NCI-H69 (cell line): ENCODE measurements at regions not wholly inside any gene's neighbourhood (a gene's known extent, or its start where the extent isn't known, plus 50 kb on each side); places are given as distances from the start of the nearest gene placed in this dataset.
"Not testable (repeated sequence)": the region's sequence is repeated elsewhere in the genome, so short reads cannot be mapped to it uniquely, and the experiment has no call there.

Experiments used
- DNase-seq: peaks from one replicate; lab custom pipeline; 2025; lab: John Stamatoyannopoulos, UW

GRCh38 chr3:82165266-82165665 is 403.8 kb upstream of the GBE1 start:
- DNase-seq, result no peak

- DNase-seq, result peak; percentile 4
Measured at GRCh38 chr3:82163907-82164520, 402.6 kb upstream of the GBE1 start.

GRCh38 chr3:82157952-82158351 is 396.5 kb upstream of the GBE1 start:
- no peak for DNase-seq

GRCh38 chr3:82153892-82154291 is 392.4 kb upstream of the GBE1 start:
- DNase-seq, result not testable (repeated sequence)

DNA sequence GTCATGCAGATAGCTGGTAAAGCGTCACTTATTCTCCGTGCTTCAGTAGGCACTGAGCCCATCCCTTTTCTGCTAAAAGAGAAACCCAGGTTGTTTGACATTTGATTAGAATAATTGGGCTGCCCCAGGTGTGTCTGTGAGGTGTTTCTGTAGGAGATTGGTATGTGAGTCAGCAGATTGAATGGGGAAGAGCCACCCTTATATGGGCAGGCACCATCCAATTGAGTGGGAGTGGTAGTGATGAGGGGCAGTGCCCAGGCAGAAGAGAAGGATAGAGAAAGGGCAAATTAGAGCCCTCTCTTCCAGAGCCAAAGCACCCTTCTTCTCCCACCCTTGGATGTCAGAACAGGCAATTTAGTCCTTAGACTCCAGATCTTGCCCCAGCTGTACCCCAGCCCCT is 384.3 kb upstream of the GBE1 start:
- DNase-seq, result peak; percentile 85

- DNase-seq, result peak; percentile 31
Measured at GRCh38 chr3:82144811-82145210, 383.4 kb upstream of the GBE1 start.

DNA sequence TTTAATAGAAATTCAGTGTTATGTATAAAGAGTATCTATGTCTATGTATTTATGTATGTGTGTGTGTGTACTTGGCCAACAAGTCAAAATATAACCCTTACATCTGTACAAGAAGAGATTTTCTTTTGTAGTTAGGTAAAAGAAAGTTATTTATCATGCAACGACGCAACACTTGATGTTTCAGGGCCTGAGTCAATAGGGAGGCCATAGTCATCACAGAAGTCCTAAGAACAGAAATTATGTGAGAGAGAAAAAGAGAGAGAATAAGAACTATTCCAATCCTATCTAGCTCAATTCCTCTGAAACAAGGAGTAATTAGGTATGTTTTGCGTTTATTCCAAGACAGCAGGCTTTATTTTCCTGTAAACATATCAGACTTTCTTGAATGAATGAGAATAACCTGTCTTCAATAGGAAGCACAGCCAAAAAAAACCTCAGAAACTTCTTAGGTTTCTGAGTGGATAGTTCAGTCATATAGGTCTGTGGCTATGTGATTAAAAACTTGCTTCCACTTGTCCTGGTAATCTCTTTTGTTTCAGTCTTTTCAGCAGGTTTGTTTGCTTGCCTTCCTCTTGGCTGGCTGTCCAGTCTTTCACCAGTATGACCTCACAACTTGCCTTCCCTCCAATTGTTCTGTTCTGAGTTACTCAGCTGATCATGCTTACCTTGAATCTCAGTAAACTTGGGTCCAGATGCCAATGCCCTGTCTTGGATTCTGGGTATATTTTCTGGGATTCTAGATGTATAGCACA is 382.4 kb upstream of the GBE1 start:
- peak; percentile 86 for DNase-seq

- DNase-seq, result peak; percentile 54
Measured at GRCh38 chr3:82141592-82141991, 380.1 kb upstream of the GBE1 start.

DNA sequence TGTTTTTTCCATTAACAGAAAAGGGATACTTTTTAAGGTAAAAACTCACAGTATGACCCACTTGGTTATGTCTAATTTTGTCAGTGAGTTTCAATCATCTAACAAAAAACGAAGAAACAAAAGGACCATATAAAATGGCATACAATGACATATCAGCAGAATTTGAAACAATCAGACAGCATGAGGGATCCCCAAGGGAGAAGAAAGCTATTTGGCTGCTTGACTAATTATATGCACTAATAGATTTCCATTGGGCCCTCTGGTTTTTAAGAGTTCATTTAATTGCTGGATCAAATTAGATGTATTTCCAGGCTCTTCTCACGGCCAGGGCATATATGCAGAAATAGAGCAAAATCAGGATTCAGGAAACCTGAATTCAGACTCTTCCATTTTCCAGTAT is 376.4 kb upstream of the GBE1 start:
- peak; percentile 67 for DNase-seq

- DNase-seq, result no peak
Measured at GRCh38 chr3:82137050-82137449, 375.6 kb upstream of the GBE1 start.

DNA sequence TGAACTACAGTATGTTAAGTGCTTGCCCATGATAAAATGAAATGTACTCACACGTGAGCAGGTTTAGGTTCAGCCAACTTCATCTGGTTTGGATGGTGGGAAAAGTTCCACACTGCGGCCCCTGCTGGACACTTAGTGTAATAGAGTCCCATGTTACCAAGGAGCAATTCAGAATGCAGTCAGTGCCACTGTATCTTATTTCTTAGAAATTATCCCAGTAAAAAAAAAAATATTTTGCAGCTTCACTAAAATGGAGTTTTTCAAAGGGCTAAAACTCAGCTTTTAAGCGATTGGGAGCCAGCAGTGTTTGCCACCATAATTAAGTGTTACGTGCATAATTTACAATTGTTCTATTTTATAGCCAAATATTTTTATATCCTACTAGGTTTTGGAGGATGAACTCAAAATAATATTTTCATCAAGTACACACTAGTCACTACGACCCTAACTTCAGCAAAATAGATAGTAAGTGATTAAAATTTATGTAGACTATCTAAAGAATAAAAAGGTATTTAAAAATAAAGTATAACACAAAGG is 371.7 kb upstream of the GBE1 start:
- peak; percentile 38 for DNase-seq

GRCh38 chr3:82132210-82133069 is 371.0 kb upstream of the GBE1 start:
- DNase-seq, result no peak

DNA sequence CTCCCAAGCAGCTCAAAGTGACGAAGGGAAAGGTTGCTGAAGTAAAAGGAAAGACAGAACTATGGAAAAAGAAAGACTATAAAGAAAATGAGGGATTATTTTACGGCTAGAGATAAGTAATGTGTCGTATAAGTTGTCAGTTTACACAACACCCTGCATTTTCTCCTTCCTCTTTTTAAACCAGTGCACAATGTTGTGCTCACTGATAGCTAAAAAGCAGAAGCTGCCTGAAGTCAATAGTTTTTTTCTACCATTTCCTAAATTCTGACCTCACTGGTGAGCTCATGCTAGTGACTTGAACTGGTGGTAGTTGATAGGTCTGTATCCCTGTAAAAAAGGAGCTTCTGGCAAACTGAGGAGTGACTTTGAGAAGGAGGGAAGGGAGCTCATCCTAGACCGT is 368.6 kb upstream of the GBE1 start:
- DNase-seq, result no peak

GRCh38 chr3:82129221-82129801 is 367.9 kb upstream of the GBE1 start:
- no peak for DNase-seq

DNA sequence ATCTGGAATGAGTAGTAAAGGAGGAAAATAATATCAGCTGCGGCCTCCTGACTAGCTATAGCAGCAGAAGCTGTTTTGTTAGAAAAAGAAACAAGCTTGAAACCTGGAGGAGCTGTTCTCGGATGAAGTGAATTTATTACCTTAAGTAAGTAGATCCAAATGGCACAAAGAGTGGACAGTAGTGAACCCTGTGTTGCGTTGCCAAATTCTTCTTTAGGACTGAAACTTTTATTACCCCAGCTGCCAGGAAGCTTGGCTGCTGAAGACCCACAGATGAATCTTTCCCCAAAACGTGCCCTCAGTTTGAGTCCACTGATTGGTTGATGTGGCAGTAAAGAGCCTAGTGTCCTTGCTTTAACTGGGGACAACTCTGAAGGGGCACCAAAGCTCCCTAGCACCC is 366.8 kb upstream of the GBE1 start:
- DNase-seq, result no peak

DNA sequence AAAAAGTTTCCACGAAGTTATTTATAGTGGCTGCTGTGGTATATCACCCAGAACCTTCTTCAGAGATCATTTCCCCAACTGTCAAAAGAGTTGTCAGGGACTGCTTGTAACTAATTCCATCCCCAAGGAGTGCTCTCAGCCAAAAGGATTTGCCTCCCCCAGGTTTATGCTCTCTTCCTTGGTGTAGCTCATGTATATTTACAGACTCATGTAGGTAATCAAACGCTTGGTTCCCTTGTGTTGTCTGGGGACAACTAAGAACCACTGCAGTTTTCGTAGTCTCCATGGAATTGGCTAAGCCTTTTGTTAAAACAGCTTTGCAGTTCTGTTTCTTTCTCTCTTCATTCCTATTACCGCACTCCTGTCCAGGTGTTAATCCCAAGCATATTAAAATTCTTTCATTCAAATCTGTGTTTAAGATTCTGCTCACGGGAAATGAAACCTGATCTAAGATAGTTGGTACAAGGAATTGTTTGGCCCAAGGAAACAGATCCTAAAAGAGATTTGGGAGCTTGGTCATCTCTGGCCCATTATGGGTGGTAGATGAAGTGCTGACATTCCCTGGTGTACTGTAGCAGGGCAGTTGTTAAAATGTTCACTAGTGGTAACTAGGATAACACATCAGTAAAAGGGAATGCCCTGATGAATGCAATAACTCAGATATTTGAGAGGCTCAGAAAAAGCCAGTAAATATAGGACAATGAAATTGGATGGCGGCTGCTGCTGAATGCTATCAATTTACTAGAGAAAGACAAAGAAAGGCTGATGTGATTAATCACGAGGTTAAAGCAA is 361.3 kb upstream of the GBE1 start:
- no peak for DNase-seq

- DNase-seq, result no peak
Measured at GRCh38 chr3:82114589-82114988, 353.1 kb upstream of the GBE1 start.

DNA sequence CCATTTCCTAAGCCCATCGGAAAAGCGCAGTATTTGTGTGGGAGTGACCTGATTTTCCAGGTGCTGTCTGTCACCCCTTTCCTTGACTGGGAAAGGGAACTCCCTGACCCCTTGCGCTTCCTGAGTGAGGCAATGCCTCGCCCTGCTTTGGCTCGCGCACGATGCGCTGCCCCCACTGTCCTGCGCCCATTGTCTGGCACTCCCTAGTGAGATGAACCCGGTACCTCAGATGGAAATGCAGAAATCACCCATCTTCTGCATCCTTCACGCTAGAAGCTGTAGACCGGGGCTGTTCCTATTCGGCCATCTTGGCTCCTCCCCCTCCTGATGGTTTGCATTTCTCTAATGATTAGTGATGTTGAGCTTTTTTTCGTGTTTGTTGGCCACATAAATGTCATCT is 349.3 kb upstream of the GBE1 start:
- DNase-seq, result not testable (repeated sequence)

DNA sequence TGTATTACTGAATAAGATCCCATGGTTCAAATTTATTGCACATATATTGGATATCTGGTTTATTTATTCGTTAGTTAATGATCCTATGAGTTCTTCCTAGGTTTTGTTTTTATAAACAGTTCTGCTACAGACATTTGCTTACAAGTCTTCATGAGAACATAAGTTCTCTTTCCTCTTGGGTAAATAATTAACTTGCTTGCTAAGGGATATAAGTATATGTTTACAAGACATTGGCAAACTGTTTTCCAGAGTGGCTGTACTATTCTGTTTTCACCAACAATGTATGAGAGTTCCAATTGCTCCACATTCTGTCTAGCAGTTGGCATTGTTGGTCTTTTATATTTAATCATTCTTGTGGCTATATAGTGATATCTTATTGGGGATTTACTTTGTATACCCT is 341.8 kb upstream of the GBE1 start:
- no peak for DNase-seq

DNA sequence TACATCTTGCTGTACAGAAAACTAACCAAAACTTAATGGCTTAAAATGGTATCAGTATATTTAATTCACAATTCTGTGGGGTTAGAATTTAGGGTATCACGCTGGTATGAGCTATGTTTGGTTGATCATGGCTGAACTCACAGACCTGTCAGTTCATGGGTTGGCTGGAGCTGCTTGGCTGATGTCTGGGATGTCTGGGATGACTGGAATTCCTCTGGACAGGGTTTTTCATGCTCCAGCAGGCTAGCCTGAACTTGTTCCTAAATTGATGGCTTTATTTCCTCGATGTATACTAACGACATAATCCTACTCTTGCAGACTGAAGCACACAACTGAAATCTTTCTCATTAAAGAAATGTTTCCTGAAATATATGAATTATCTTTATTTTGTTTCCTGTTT is 338.9 kb upstream of the GBE1 start:
- no peak for DNase-seq

GRCh38 chr3:82093641-82094040 is 332.2 kb upstream of the GBE1 start:
- DNase-seq, result no peak
